HuH-7.5 (cell line): ENCODE measurements at regions not wholly inside any gene's neighbourhood (a gene's known extent, or its start where the extent isn't known, plus 50 kb on each side); places are given as distances from the start of the nearest gene placed in this dataset.
"Not testable (repeated sequence)": the region's sequence is repeated elsewhere in the genome, so short reads cannot be mapped to it uniquely, and the experiment has no call there.

Experiments
- DNase-seq: peaks from one replicate; pipeline ENCODE4 v3.0.0; 2011; ENCODE audit warnings: low spot score

DNA sequence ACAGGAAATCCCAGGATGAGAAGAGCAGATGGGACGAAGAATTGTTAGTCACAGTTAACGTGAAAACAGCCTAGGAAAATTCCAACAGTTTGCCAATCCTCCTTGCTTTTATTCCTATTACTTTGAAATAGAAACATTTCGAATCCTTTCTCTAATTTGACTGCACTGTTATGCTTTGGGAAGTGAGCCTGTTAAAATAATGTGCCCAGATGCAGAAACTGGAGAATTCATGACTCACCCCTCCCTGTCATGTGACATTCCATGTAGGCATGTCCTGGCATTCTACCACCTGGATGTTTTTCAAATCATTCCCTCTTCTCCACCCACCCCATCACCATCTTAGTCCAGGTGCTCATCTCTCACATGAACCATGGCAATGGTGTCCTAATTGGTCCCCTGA lies 107.3 kb downstream of the MINAR1 start:
- DNase-seq, result no peak

DNA sequence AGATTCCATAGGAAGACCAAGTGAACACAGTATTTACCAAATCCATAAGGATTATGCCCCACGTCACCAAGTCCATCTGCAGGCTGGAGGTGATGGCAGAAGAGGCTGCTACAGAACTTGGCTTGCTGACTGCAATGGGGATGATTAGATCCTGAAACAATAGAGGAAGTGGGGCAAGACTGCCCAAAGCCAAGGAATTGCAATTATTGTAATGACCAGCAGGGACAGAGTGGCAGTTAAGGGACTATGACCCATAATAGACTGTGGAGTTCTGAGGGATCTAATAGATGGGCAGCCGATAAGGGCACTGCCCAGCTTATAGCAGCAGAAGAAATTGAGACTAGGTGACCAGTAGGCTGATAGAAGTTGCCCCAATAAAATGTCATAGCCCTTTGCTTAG lies 108.4 kb downstream of the MINAR1 start:
- DNase-seq, result no peak

DNA sequence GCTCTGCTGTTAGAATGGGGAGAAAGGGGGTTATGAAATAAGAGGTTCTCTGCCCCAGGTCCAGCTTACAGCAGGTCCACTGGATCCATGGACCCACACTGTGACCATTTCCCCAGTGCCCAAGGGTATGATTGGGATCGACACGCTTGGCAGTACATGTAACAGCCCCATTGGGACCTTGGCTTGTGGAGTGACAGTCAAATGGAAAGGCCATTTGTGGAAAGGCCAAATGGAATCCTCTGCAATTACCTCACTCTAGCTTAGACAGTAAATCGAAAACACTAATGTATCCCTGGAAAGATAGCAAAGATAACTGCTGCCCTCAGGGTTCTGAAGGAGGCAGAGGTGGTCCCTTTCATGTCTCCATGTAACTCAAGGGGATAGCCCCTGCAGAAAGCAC lies 109.1 kb downstream of the MINAR1 start:
- DNase-seq, result no peak

DNA sequence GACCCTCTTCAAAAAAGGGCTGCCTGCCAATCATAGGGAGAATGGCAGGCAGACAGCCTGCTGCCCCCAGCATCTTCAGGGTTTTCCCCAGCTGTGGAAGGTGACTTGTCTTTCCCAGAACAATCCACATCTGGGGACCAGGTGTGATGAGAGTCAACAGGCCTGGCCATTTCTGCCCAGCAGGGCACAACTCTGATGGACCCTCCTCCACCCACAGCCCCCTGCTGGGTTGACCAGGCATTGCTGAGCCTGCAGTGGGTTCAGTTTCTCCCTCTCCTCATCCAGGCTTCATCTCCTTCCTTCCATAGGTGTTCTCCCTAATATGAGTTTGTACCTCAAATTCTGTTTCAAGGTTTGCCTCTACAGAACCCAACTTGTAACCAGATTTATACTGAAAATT lies 111.0 kb downstream of the MINAR1 start:
- no peak for DNase-seq

DNA sequence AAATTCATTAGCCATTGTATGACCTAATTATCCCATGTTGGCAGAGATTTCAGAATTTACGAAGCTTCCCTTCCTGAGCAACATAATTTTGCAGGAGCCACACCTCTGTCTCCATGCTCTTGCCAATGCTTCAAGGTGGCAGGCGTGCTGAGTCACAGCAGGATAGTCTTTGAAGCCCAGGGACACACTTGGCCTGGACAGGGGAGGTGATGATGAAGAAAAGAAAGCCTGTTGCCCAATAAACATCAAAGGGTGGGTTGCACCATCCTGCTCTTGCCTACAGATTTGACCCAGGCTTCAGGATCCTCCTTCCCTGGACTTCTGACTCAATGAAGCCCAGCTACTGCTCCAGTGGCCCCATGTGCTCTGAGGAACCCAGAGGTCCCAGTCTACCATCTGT lies 117.1 kb downstream of the MINAR1 start:
- DNase-seq, result no peak

- DNase-seq, result no peak
Measured at GRCh38 chr15:79560384-79560783, 128.2 kb downstream of the MINAR1 start.

DNA sequence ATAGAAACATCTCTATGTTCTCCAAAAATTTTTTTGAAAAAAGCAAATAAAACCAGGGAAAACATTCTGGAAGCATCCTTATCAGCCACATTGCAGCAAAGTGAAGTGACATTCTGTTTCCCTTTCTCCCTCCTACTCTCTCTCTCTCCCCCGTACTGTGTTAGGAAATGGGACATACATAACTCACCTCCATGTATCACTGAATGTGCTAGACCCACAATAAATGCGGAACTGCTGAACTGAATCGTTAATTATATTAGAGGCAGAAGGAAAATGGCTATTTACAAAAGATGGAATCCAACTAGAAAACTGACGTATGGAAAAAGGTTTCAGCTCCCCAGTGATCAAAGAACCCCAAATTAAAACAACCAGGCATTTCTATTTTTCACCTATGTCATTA lies 129.8 kb downstream of the MINAR1 start:
- DNase-seq, result no peak

GRCh38 chr15:79562403-79562815 lies 130.3 kb downstream of the MINAR1 start:
- no peak for DNase-seq

DNA sequence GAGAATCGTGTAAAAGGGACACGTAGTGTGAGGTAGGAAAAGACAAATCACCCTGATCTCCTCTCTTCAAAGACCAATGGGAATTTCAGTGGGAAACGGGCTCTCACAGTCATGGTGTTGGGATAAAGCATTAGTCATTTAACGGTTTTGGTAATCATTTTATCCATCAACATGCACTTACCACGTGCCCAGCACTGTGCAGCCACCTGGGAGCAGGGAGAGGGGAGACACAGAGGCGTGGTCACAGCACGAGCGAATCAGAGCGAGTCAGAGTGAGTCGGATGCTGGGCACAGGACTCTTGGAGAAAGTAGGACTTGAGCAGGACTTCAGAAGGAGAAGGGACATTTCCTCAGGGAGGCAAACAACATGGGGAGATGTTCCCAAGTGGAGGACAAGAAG lies 130.8 kb downstream of the MINAR1 start:
- DNase-seq, result no peak

GRCh38 chr15:79570004-79570403 lies 137.9 kb downstream of the MINAR1 start:
- no peak for DNase-seq

DNA sequence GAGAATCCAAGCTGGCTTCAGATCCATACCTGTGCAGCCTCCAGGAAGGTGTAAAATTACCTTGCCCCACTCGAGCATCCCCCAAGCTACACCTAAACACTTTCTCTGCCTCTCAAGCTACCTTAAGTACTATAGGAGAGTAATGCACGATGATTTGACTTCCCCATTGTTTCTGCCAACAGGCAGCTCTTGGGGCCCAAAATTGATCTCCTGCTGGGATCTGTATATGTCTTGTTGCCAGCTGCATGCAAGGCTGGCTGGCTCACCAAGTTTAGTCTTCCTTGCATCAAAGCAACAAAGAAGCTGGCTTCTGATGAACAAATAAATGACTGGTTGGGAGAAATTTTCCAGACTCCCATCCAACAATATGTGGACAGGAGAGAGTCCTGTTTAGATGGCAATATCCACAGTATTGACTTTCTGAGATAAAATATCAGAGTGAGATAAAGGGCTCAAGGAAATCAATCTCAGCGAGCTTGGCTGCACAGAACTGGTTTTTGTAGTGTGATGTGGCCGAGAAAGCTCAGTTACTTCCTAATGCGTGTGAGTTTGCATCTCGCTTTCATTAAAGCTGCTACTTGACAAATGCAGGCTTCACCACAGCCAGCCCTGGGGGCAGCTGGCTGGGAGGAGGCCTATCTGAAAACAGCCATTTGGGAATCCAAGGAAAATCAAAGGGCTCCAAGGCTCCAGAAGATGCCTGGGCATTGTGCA lies 140.7 kb downstream of the MINAR1 start:
- no peak for DNase-seq

DNA sequence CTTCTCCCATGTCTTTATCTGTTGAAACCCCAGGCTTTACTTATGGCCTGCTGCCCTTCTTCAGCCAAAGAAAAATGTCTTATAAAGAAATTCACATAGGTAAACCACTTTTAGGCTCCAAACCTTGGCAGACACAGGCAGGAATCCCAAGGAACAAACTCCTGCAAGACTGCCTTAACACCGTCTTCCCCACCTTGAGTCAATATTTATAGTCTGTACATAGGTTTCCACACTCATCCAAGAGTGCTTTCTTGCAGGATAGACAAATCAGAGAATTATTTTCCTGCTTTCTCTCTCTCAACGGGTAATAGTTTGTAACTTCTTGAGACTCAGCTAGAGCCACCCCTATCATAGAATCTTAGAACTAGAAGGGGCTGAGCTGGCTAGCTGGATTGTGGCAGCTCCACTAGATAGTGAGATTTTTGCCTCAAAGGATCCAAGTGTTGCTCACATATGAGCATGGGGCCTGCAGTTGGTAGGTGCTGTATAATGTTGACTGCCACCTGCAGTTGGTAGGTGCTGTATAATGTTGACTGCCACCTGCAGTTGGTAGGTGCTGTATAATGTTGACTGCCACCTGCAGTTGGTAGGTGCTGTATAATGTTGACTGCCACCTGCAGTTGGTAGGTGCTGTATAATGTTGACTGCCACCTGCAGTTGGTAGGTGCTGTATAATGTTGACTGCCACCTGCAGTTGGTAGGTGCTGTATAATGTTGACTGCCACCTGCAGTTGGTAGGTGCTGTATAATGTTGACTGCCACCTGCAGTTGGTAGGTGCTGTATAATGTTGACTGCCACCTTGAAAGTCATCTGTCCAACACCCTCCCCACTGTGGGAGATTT lies 142.5 kb downstream of the MINAR1 start:
- not testable (repeated sequence) for DNase-seq

DNA sequence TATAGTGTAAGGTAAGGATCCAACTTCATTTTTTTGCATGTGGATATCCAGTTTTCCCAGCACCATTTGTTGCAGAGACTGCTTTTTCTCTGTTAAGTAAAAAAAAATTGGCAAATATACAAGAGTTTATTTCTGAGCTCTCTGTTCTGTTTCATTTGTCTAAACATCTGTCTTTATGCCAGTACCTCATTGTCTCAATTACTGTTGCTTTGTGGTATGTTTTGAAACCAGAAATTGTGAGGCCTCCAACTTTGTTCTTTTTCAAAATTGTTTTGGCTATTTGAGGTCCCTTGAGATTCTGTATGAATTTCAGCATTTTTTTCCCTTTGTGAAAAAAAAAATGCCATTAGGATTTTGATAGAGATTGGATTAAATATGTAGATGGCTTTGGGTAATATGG lies 150.5 kb downstream of the MINAR1 start:
- no peak for DNase-seq

- DNase-seq, result no peak
Measured at GRCh38 chr15:79592126-79592525, 160.0 kb downstream of the MINAR1 start.

DNA sequence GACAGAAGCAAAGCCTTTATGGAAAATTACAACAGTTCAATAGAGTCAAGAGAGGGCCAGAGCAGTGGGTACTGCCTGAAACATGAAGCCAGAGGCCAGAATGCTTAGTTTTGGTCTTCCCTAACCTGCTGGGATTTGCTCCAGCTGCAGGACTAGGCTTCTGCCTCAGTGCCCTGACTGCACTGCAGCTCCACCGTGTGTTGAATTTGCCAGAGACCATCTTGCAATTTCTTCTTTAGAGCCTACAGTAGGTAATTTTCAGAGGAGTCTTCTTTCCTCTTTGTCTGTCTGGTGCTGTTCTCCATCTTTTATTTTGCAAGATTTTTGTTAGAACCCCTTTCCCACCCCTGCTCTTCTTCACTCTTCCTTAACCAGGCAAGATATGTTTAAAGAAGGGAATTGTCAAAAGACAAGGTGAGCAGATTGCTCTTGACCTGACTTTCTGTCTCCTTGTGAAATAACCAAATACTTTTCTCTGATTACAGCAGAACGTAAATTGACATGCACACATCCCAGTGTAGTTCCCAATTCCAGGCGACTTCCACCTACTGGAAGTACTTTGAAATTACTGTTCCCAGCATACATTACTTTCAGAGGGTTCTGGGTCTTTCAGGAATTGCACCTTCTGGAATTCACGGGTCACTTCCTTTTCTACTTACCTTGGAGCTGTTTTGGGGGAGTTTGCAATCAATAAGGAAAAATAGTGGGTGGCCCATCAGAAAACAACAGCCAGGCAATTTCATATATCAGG lies 161.2 kb downstream of the MINAR1 start:
- DNase-seq, result no peak

DNA sequence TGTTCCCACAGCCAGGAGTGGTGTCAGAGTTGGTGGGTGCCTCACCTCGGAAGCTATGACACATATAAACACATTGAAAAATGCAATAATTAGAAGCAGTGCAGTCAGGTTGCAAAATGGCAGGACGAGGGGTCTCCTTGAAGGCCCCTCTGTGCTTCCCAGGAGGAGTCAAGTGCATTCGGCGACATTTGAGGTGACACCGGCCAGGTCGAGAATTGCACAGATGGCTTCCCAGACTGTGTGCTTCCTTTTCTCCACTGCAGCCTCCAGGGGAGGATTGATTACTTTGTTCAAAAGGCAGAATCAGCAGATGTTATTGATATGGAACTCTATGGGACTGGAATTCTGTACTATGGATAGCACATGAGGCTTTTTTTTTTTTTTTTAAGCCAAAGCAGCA lies 163.2 kb downstream of the MINAR1 start:
- DNase-seq, result no peak

DNA sequence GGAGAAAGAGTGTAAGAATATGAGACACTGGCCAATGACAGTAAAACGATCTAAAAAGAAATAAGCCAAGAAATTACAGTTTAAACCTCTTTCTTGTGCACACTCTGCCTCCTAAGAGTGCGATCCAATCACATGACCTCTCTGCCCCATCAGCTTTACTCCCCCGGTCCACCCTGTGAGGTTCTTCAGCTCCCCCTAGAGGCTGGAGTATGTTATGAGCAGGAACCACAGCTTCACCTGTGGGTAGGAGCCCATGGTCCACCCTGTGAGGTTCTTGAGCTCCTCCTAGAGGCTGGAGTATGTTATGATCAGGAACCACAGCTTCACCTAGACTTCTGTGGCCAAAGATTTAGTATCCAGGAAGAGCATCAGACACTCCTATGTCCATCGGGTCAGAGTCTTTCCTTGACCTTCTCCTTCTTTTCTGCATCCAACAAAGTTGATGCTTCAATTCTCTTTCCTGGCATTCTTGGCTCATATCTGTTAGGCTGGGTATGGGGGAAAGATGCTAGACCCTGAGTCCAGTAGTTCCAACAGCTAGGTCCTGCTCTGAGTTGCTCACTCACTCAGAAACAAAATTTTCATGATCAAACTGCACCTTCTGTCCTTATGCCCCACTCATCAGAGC lies 164.0 kb downstream of the MINAR1 start:
- DNase-seq, result peak; percentile 96

DNA sequence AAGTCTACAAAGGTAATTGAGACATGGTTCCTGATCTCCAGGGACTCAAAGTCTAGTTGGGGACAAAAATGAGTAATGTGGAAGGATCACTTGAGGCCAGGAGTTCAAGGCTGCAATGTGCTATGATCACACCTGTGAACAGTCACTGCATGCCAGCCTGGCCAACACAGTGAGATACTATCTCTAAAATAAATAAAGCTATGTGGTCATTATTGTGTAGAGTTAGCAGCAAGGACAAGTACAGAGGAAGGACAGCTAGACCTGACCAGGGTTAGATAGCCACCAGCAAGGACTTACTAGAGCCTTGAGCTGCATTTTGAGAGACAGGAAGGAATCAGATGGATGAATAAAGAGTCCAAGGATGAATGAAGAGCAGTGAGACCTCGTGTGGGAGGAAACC lies 166.5 kb downstream of the MINAR1 start:
- DNase-seq, result peak; percentile 46

GRCh38 chr15:79601405-79602086 lies 169.4 kb downstream of the MINAR1 start:
- DNase-seq, result no peak

DNA sequence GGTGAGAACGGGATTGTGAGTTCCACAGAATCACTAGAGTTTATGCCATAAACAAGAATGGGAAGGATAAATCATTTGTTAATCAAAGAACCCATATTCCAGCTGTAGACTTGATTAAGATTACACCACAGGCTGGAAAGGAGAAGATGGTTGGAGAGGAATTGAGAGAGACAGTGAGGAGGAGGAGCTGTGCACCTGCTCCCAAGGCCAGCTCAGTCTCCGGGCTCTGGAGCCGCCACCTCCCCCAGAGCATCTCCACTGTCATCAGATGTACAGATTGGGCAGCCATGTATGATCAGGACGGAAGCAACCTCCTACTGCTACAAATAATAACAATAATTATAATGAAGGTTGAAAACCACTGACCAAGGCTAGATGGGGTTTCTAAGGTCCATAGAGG lies 170.0 kb downstream of the MINAR1 start:
- DNase-seq, result no peak

- DNase-seq, result no peak
Measured at GRCh38 chr15:79602731-79603130, 170.6 kb downstream of the MINAR1 start.

- DNase-seq, result no peak
Measured at GRCh38 chr15:79606831-79607355, 174.8 kb downstream of the MINAR1 start.
